Memory B cell (primary cell): ENCODE measurements at regions not wholly inside any gene's neighbourhood (a gene's known extent, or its start where the extent isn't known, plus 50 kb on each side); places are given as distances from the start of the nearest gene placed in this dataset.

ENCODE experiments used
- ATAC-seq: fragments of 150-1000 bp; cut with Tn5 transposase; 2 replicates; pipeline ENCODE4 v1.10.0; 2021; ENCODE audit warnings: low read depth, mild to moderate bottlenecking, moderate library complexity
- DNase-seq, 2 donors: peaks; one replicate each; pipeline ENCODE4 v3.0.0; 2022; ENCODE audit warnings: low spot score in 2 of 2
- H3K27ac Mint-ChIP-seq: one replicate; pipeline ENCODE4 v1.8.0; 2022; ENCODE audit warnings: mild to moderate bottlenecking, moderate library complexity, mixed read lengths
- H3K27me3 Mint-ChIP-seq: one replicate; pipeline ENCODE4 v1.8.0; 2022; ENCODE audit warnings: mixed read lengths
- H3K36me3 Mint-ChIP-seq: one replicate; pipeline ENCODE4 v1.8.0; 2022; ENCODE audit warnings: mild to moderate bottlenecking, mixed read lengths
- H3K4me1 Mint-ChIP-seq: one replicate; pipeline ENCODE4 v1.8.0; 2022; ENCODE audit warnings: mixed read lengths
- H3K4me3 Mint-ChIP-seq: one replicate; pipeline ENCODE4 v1.8.0; 2022; ENCODE audit warnings: mild to moderate bottlenecking, moderate library complexity, mixed read lengths
- H3K9me3 Mint-ChIP-seq: one replicate; pipeline ENCODE4 v1.8.0; 2022; ENCODE audit warnings: mixed read lengths

DNA sequence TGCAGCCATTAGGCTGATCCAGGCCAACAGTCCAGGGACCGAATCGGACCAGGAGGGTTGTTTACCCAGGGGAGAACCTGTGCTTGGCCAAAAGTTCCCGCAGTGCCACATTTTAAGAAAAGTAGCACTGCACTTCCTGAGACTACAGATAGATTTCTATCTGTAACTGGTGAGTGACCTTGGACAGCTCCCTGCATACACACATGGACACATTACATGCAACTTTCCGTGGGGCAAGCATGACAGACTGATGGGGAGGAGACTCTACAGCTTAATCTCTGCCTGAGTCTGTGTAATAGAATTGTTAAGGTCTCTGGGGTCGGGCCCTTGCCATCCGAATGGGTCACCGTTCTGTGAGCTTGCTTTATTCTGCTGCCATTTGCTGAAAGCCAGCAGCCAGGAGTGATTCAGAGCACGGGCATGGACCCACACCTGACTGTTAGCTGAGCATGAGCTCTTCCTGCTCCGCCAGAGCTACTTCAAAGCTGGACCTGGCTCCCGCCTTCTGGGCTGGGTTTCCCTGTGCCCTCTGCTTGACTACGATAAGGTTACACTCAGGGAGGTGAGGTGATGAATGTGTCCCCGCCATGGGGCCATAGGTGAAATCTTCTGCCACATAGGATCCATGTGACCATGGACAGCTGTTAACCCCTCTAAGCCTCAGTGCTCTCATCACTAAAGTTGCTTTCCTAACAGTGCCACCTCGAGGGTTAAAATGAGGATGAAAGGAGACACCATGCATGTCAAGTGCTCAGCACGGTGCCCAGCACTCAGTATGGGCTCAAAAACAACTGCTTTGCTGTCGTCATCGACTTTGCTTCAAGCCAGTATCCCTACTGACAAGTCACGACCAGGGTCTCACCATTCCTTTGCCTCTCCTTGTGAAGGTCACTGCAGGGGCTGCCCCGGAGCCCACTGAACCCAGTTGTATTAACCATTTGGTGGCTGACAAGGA lies 200.0 kb downstream of the MELK start:
- H3K27ac Mint-ChIP-seq, result no peak overlapping the region
- peaks cover 2% of the 10 kb centered on the region for H3K36me3 Mint-ChIP-seq
- peaks cover 19% of the 10 kb centered on the region for H3K27me3 Mint-ChIP-seq
- H3K9me3 Mint-ChIP-seq, result no peaks in the 10 kb centered on the region
- H3K4me1 Mint-ChIP-seq, result peaks cover 6% of the 10 kb centered on the region
- ATAC-seq, result no peak
- DNase-seq, result no peak
- H3K4me3 Mint-ChIP-seq, result no peak overlapping the region

DNA sequence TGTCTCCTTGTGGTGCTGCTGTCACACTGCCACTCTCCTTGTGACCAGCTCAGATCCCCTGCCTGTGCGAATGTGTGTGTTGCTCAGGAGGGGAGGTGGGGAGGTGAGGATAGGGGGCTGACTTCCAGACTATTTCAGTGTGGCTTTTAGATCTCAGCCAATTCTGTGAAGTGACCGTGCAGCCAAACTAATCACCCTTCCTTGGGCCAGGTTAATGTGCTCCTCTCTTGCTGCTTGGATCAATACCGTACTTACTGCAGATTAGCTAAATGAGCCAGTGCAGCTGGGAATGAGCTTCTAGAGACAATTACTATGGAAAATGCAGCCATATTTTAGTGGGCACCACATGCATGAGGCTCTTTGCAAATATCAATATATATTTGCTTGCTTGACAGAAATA lies 206.0 kb downstream of the MELK start:
- H3K27ac Mint-ChIP-seq, result no peak overlapping the region
- H3K36me3 Mint-ChIP-seq, result no peaks in the 10 kb centered on the region
- DNase-seq (no peak), ATAC-seq (no peak)
- no peaks in the 10 kb centered on the region for H3K9me3 Mint-ChIP-seq
- H3K27me3 Mint-ChIP-seq, result peaks cover 33% of the 10 kb centered on the region
- no peaks in the 10 kb centered on the region for H3K4me1 Mint-ChIP-seq
- H3K4me3 Mint-ChIP-seq, result no peak overlapping the region

- Mint-ChIP-seq H3K4me3 (no peak overlapping the region), H3K9me3 (no peaks in the 10 kb centered on the region), H3K27me3 (peaks cover 38% of the 10 kb centered on the region), H3K36me3 (no peaks in the 10 kb centered on the region), H3K27ac (no peak overlapping the region), H3K4me1 (no peaks in the 10 kb centered on the region)
- no peak for ATAC-seq
- DNase-seq, result no peak
Measured at GRCh38 chr9:36779582-36779981, 206.9 kb downstream of the MELK start.

DNA sequence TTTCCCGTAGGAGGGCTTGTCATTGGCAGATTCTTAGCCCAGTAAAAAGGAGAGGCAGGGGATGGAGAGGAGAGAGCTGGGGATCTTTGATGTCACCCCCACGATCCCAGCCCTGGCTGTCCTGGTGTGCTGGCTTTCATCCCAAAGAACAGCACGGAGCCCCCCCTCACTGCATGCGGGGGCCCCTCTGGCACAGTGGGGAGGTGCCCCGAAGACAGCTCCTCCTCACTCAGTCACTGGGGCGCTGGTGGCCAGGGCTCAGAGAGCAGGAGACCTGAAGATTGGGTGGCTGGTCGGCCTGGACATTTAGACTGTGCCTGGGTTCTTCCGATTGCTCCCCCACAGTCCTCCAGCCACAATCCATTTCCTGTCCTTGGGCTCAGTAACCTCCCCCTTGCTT lies 207.5 kb downstream of the MELK start:
- peaks cover 40% of the 10 kb centered on the region for H3K27me3 Mint-ChIP-seq
- no peaks in the 10 kb centered on the region for H3K36me3 Mint-ChIP-seq
- ATAC-seq, result no peak
- H3K4me3 Mint-ChIP-seq, result no peak overlapping the region
- no peak overlapping the region for H3K27ac Mint-ChIP-seq
- DNase-seq, result no peak
- no peaks in the 10 kb centered on the region for H3K4me1 Mint-ChIP-seq
- H3K9me3 Mint-ChIP-seq, result no peaks in the 10 kb centered on the region

- H3K36me3 Mint-ChIP-seq, result no peaks in the 10 kb centered on the region
- peaks cover 42% of the 10 kb centered on the region for H3K27me3 Mint-ChIP-seq
- no peak overlapping the region for H3K27ac Mint-ChIP-seq
Measured at GRCh38 chr9:36781533-36781932, 208.8 kb downstream of the MELK start.

More at GRCh38 chr9:36781533-36781932, 208.8 kb downstream of the MELK start:
- H3K4me1 Mint-ChIP-seq, result no peaks in the 10 kb centered on the region
- H3K4me3 Mint-ChIP-seq, result no peak overlapping the region
- no peak for ATAC-seq
- no peaks in the 10 kb centered on the region for H3K9me3 Mint-ChIP-seq
- DNase-seq, result no peak
